GM18508 (cell line): ENCODE measurements at regions not wholly inside any gene's neighbourhood (a gene's known extent, or its start where the extent isn't known, plus 50 kb on each side); places are given as distances from the start of the nearest gene placed in this dataset.
"Not testable (repeated sequence)": the region's sequence is repeated elsewhere in the genome, so short reads cannot be mapped to it uniquely, and the experiment has no call there.

Experiments
- ATAC-seq: cut with Tn5 transposase; IDR thresholded peaks from one replicate; pipeline ENCODE4 v1.9.1; 2021; ENCODE audit warnings: moderate number of reproducible peaks; ENCODE audit not compliant: insufficient read depth, unreplicated experiment

- ATAC-seq: no peak
Measured at GRCh38 chr13:112144616-112145550, 77.9 kb downstream of the SOX1 start.

- no peak for ATAC-seq
Measured at GRCh38 chr13:112145551-112146360, 78.8 kb downstream of the SOX1 start.

GRCh38 chr13:112150352-112150751 is 83.4 kb downstream of the SOX1 start:
- ATAC-seq: no peak

GRCh38 chr13:112152846-112153245 is 85.9 kb downstream of the SOX1 start:
- no peak for ATAC-seq

- ATAC-seq: no peak
Measured at GRCh38 chr13:112153364-112153763, 86.4 kb downstream of the SOX1 start.

- no peak for ATAC-seq
Measured at GRCh38 chr13:112153846-112154245, 86.9 kb downstream of the SOX1 start.

GRCh38 chr13:112154301-112155060 is 87.5 kb downstream of the SOX1 start:
- no peak for ATAC-seq

- no peak for ATAC-seq
Measured at GRCh38 chr13:112158961-112159360, 92.0 kb downstream of the SOX1 start.

GRCh38 chr13:112159575-112160547 is 92.9 kb downstream of the SOX1 start:
- no peak for ATAC-seq

- ATAC-seq: no peak
Measured at GRCh38 chr13:112160558-112160957, 93.6 kb downstream of the SOX1 start.

- ATAC-seq: no peak
Measured at GRCh38 chr13:112161521-112162301, 94.8 kb downstream of the SOX1 start.

GRCh38 chr13:112163691-112164660 is 97.0 kb downstream of the SOX1 start:
- not testable (repeated sequence) for ATAC-seq

- no peak for ATAC-seq
Measured at GRCh38 chr13:112165712-112166111, 98.8 kb downstream of the SOX1 start.

- ATAC-seq: no peak
Measured at GRCh38 chr13:112168761-112169160, 101.8 kb downstream of the SOX1 start.

- no peak for ATAC-seq
Measured at GRCh38 chr13:112169941-112170822, 103.2 kb downstream of the SOX1 start.

- no peak for ATAC-seq
Measured at GRCh38 chr13:112170823-112171569, 104.0 kb downstream of the SOX1 start.
